Nephron (organoid): ENCODE measurements at regions not wholly inside any gene's neighbourhood (a gene's known extent, or its start where the extent isn't known, plus 50 kb on each side); places are given as distances from the start of the nearest gene placed in this dataset.

ENCODE experiments used
- H3K27ac Mint-ChIP-seq, 3 experiments: 2 replicates each; pipeline ENCODE4 v1.8.0; 2020; ENCODE audit warnings: mixed read lengths in 3 of 3, mild to moderate bottlenecking in 2 of 3, moderate library complexity in 1 of 3
- H3K27me3 Mint-ChIP-seq: 2 replicates; pipeline ENCODE4 v1.8.0; 2021; ENCODE audit warnings: low read depth, mild to moderate bottlenecking, moderate library complexity, mixed read lengths
- H3K36me3 Mint-ChIP-seq: 2 replicates; pipeline ENCODE4 v1.8.0; 2020; ENCODE audit warnings: low read depth, mixed read lengths
- H3K4me1 Mint-ChIP-seq: 2 replicates; pipeline ENCODE4 v1.8.0; 2020; ENCODE audit warnings: mixed read lengths
- H3K4me3 Mint-ChIP-seq, 3 experiments: 2 replicates each; pipeline ENCODE4 v1.8.0; 2020; ENCODE audit warnings: mild to moderate bottlenecking in 3 of 3, mixed read lengths in 3 of 3, moderate library complexity in 2 of 3
- H3K9me3 Mint-ChIP-seq: 2 replicates; pipeline ENCODE4 v1.8.0; 2020; ENCODE audit warnings: mixed read lengths
- CTCF ChIP-seq, 3 experiments: fragments of 200-600 bp; sonication (generic); IDR thresholded peaks; one replicate each; pipeline ENCODE4 v1.5.0; 2021; ENCODE audit warnings: antibody characterized with exemption in 3 of 3; ENCODE audit not compliant: unreplicated experiment in 3 of 3

DNA sequence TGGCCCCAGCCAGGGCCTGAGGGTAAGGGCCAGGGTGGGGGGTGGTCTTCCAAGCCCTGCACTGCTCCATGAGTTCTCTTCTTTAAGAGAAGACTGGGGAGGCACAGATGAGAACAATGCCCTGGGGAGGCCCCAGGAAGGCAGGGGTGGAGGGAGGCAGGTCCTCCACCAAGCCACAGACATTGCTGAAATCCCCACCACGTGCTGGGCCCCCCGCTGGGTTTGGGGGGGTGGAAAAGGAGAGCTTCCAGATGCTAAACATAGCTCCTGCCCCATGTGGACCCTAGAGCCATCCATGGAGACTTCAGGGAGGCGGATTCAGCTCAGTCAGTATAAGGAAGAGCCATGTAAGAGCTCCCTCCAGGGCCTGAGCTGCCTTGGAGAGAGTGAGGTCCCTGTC, 157.8 kb upstream of the LINGO1 start:
- Mint-ChIP-seq H3K27me3 (peaks cover 22% of the 10 kb centered on the region), H3K4me3 (no peak overlapping the region), H3K36me3 (no peaks in the 10 kb centered on the region), H3K27ac (no peak overlapping the region), H3K4me1 (peaks cover 12% of the 10 kb centered on the region), H3K9me3 (no peaks in the 10 kb centered on the region)
- no peak for TF ChIP-seq CTCF (IDR thresholded peaks at IDR 0.05; ENCODE audit: unreplicated experiment in 3 of 3)

- Mint-ChIP-seq H3K27ac (no peak overlapping the region), H3K36me3 (no peaks in the 10 kb centered on the region), H3K4me1 (peaks cover 15% of the 10 kb centered on the region), H3K27me3 (peaks cover 20% of the 10 kb centered on the region), H3K4me3 (no peak overlapping the region), H3K9me3 (no peaks in the 10 kb centered on the region)
- no peak for TF ChIP-seq CTCF (IDR thresholded peaks at IDR 0.05; ENCODE audit: unreplicated experiment in 3 of 3)
Observed at GRCh38 chr15:77786956-77787355, 154.2 kb upstream of the LINGO1 start.

GRCh38 chr15:77786181-77786890, 153.6 kb upstream of the LINGO1 start:
- Mint-ChIP-seq H3K27me3 (peaks cover 21% of the 10 kb centered on the region), H3K9me3 (no peaks in the 10 kb centered on the region), H3K27ac (no peak overlapping the region)

DNA sequence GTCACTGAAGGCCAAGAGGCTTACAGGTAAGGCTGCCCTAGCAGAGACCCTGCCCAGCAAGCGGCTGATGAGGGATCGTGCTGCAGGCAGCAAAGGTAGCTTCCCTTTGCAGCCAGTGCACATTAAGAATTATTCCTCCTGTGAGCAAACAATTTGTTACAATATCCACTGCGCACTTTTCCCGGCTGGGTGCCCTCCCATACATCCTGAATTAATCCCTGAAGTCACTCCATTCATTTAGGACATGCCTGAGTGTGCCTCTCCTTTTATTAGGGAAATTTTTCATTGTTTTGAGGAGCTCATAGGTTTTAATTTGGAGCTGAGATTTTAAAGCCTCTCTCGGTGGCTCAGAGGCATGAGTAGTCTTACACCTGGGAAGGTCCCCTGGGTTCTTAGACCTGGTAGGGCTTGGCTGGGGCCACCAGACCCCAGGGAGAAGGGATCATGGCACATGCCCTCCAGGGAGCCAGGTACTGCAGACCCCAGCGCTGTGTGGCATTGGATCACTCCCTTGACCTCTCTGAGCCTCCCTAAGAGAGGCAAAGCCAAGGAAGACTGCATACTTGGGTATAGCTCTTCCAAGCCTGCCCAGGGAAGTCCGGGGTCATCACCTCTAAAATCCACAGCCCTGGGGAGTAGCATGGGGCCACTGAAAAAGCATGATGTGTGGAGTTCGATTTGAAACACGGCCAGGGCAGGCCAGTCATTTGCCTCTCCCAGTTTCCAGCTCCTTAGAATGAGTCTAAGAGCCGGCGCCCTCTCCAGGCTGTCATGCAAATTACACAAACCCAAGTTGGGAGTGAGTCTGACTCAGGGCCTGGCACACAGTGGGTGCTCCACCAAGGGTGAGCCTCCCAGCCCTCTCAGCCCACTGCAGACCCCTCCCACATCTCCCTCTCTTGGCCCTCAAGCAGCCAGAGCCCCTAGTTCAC, 151.9 kb upstream of the LINGO1 start:
- Mint-ChIP-seq H3K9me3 (peaks cover 4% of the 10 kb centered on the region), H3K4me1 (peaks cover 12% of the 10 kb centered on the region), H3K4me3 (no peak overlapping the region), H3K27me3 (peaks cover 27% of the 10 kb centered on the region), H3K27ac (no peak overlapping the region), H3K36me3 (no peaks in the 10 kb centered on the region)
- peak in 2 of 3 experiments; percentile 15 to 22 for TF ChIP-seq CTCF (IDR thresholded peaks at IDR 0.05; ENCODE audit: unreplicated experiment in 3 of 3)

More at GRCh38 chr15:77786181-77786890, 153.6 kb upstream of the LINGO1 start:
- H3K4me1 Mint-ChIP-seq, result peaks cover 12% of the 10 kb centered on the region
- no peak overlapping the region for H3K4me3 Mint-ChIP-seq
- no peaks in the 10 kb centered on the region for H3K36me3 Mint-ChIP-seq
- TF ChIP-seq CTCF (IDR thresholded peaks at IDR 0.05; ENCODE audit: unreplicated experiment in 3 of 3), result no peak

- H3K9me3 Mint-ChIP-seq, result peaks cover 8% of the 10 kb centered on the region
- no peak overlapping the region for H3K27ac Mint-ChIP-seq
- H3K4me3 Mint-ChIP-seq, result no peak overlapping the region
- no peak for TF ChIP-seq CTCF (IDR thresholded peaks at IDR 0.05; ENCODE audit: unreplicated experiment in 3 of 3)
- H3K27me3 Mint-ChIP-seq, result peaks cover 27% of the 10 kb centered on the region
- H3K36me3 Mint-ChIP-seq, result no peaks in the 10 kb centered on the region
- H3K4me1 Mint-ChIP-seq, result peaks cover 12% of the 10 kb centered on the region
Observed at GRCh38 chr15:77783636-77784035, 150.9 kb upstream of the LINGO1 start.
